ENCODE measurements at regions not wholly inside any gene's neighbourhood (a gene's known extent, or its start where the extent isn't known, plus 50 kb on each side); places are given as distances from the start of the nearest gene placed in this dataset.

GRCh38 chr9:85283421-85283820 is 458.3 kb downstream of the AGTPBP1 start:
- no peak overlapping the region for H3K9ac ChIP-seq (ENCODE audit: low read depth, low read length)
- no peak overlapping the region for H2BK20ac ChIP-seq (ENCODE audit: low read depth, low read length)
- H3K56ac ChIP-seq (ENCODE audit: extremely low read depth, insufficient read depth, low read length), result no peak overlapping the region
- in situ Hi-C loops (cut with MboI; ENCODE audit: low sequenced_read_pairs), result no loop called here
- no peak overlapping the region for H2AFZ ChIP-seq (replicated peaks; ENCODE audit: low read length, poor library complexity)
- H3K23ac ChIP-seq (ENCODE audit: low read depth, low read length), result no peak overlapping the region
- intact Hi-C loops (cut with micrococcal nuclease), result no loop called here
- no peak overlapping the region for H2BK15ac ChIP-seq (ENCODE audit: low read depth, low read length)
- ChIA-PET POLR2A (ENCODE audit: unreplicated experiment) (no interaction called here), CTCF (no interaction called here)
- H2AK5ac ChIP-seq (ENCODE audit: low read depth, low read length), result no peak overlapping the region
- DNase-seq, result no peak
- no peak overlapping the region for H3K18ac ChIP-seq (ENCODE audit: low read depth, low read length)
- H3K4me2 ChIP-seq (ENCODE audit: low read depth, low read length), result no peak overlapping the region
- no peak overlapping the region for H4K5ac ChIP-seq (ENCODE audit: low read depth, low read length)
- no peak overlapping the region for H3K4ac ChIP-seq (ENCODE audit: low read depth, low read length)
- H2BK5ac ChIP-seq (ENCODE audit: low read depth, low read length, poor library complexity, severe bottlenecking), result no peak overlapping the region
- no peaks in the 10 kb centered on the region for H4K20me1 ChIP-seq (ENCODE audit: insufficient read depth, low read length)
- ATAC-seq (ENCODE audit: low read depth), result no peak
- no TSS peak for BruUV-seq (replicated peaks)
- H4K8ac ChIP-seq (ENCODE audit: low read depth in 2 of 2, low read length in 2 of 2), result no peak overlapping the region
- TF ChIP-seq SMC3 (IDR thresholded peaks at IDR 0.05; ENCODE audit: low read depth, low read length), result no peak
- TF ChIP-seq USF2 (IDR thresholded peaks at IDR 0.05; ENCODE audit: low read depth, low read length), result no peak
- no peak for TF ChIP-seq CHD1 (IDR thresholded peaks at IDR 0.05; ENCODE audit: low read depth, low read length)
- no peak for TF ChIP-seq MAZ (IDR thresholded peaks at IDR 0.05; ENCODE audit: borderline replicate concordance, low read depth, low read length)
- TF ChIP-seq RAD21 (IDR thresholded peaks at IDR 0.05; ENCODE audit: low read length), result no peak
- no peak for TF ChIP-seq FOS (IDR thresholded peaks at IDR 0.05; ENCODE audit: low read depth, low read length)
- no peak for TF ChIP-seq MAFK (IDR thresholded peaks at IDR 0.05; ENCODE audit: low read depth, low read length)
- TF ChIP-seq BHLHE40 (IDR thresholded peaks at IDR 0.05; ENCODE audit: low read depth, low read length), result no peak
- TF ChIP-seq CEBPB (IDR thresholded peaks at IDR 0.05; ENCODE audit: low read depth, low read length), result no peak
- TF ChIP-seq RFX5 (IDR thresholded peaks at IDR 0.05; ENCODE audit: low read depth, low read length), result no peak
- no peak for TF ChIP-seq NFE2L2 (IDR thresholded peaks at IDR 0.05; ENCODE audit: low read depth, low read length)
- TF ChIP-seq POLR2A (IDR thresholded peaks at IDR 0.05; ENCODE audit: low read depth, low read length), result no peak
- no peak for TF ChIP-seq MXI1 (IDR thresholded peaks at IDR 0.05; ENCODE audit: borderline replicate concordance, low read depth, low read length)
- TF ChIP-seq CTCF (conservative IDR thresholded peaks at IDR 0.05; ENCODE audit: low read depth, low read length), result no peak
- TF ChIP-seq ELK1 (IDR thresholded peaks at IDR 0.05; ENCODE audit: borderline replicate concordance, low read depth, low read length), result no peak
- H2BK120ac ChIP-seq (ENCODE audit: low read depth, low read length), result no peak overlapping the region
- no peak overlapping the region for H4K91ac ChIP-seq (ENCODE audit: insufficient read depth, low read depth, low read length)
- H3K9me1 ChIP-seq (ENCODE audit: insufficient read depth, low read length), result no peaks in the 10 kb centered on the region
- H3K4me1 ChIP-seq (ENCODE audit: control insufficient read depth, insufficient read depth, low read length), result no peaks in the 10 kb centered on the region
- no peaks in the 10 kb centered on the region for H3K27me3 ChIP-seq (ENCODE audit: control insufficient read depth, insufficient read depth, low read length)
- no peaks in the 10 kb centered on the region for H3K36me3 ChIP-seq (ENCODE audit: control insufficient read depth, insufficient read depth, low read length)
- peaks cover 13% of the 10 kb centered on the region for H3K9me3 ChIP-seq (ENCODE audit: control insufficient read depth, insufficient read depth, low read length)
- H3K79me1 ChIP-seq (ENCODE audit: low read depth in 1 of 2, low read length in 2 of 2), result no peaks in the 10 kb centered on the region
- H3K4me3 ChIP-seq (ENCODE audit: insufficient read depth, low read depth, low read length), result no peak overlapping the region
- H2AK9ac ChIP-seq (replicated peaks; ENCODE audit: low read depth, low read length, poor library complexity), result no peak overlapping the region
- no CpG with 5 or more reads among the region's 3 CpGs for WGBS, 2 experiments (ENCODE audit: extremely low coverage in 2 of 2, insufficient read length in 1 of 2)
- dilution Hi-C loops (cut with HindIII; ENCODE audit: low sequenced_read_pairs, unreplicated experiment), result no loop called here
- no peak overlapping the region for H3K14ac ChIP-seq (replicated peaks; ENCODE audit: low read depth, low read length)
- H3K27ac ChIP-seq (ENCODE audit: insufficient read depth, low read length), result no peak overlapping the region
